Keratinocyte (primary cell): ENCODE measurements at regions not wholly inside any gene's neighbourhood (a gene's known extent, or its start where the extent isn't known, plus 50 kb on each side); places are given as distances from the start of the nearest gene placed in this dataset.

ENCODE experiments used
- DNase-seq: peaks from one replicate; pipeline ENCODE4 v3.0.0-alpha.2; 2011; ENCODE audit warnings: low read depth, missing footprints, low spot score
- FAIRE-seq: peaks from 2 replicates; lab custom pipeline; 2011; peaks lifted over from hg19 to GRCh38; lab: Jason Lieb, UNC
- H2AFZ ChIP-seq: 2 replicates; pipeline ENCODE4 v1.6.0; 2012; ENCODE audit warnings: low read length, control low read depth, inconsistent platforms; ENCODE audit not compliant: control insufficient read depth
- H3K27ac ChIP-seq: 2 replicates; pipeline ENCODE4 v1.5.1; 2011; ENCODE audit warnings: low read length; ENCODE audit not compliant: control insufficient read depth, insufficient read depth
- H3K27me3 ChIP-seq: 3 replicates; pipeline ENCODE4 v1.6.0; 2011; ENCODE audit warnings: low read length; ENCODE audit not compliant: control insufficient read depth, insufficient read depth; ENCODE audit errors: extremely low read depth
- H3K36me3 ChIP-seq, 2 experiments: 2 replicates in 1 of 2; 3 replicates in 1 of 2; pipeline ENCODE4 v1.5.1; 2011; ENCODE audit warnings: low read length in 2 of 2, mild to moderate bottlenecking in 1 of 2; ENCODE audit not compliant: control insufficient read depth in 2 of 2, insufficient read depth in 2 of 2; ENCODE audit errors: extremely low read depth in 1 of 2
- H3K4me1 ChIP-seq: 3 replicates; pipeline ENCODE4 v1.5.1; 2011; ENCODE audit warnings: low read length; ENCODE audit not compliant: control insufficient read depth, insufficient read depth; ENCODE audit errors: extremely low read depth
- H3K4me2 ChIP-seq: 3 replicates; pipeline ENCODE4 v1.6.0; 2011; ENCODE audit warnings: low read depth, low read length; ENCODE audit not compliant: control insufficient read depth, insufficient read depth; ENCODE audit errors: extremely low read depth
- H3K4me3 ChIP-seq, 3 experiments: fragments of 200-600 bp in 1 of 3; sonication (generic) in 1 of 3; 2 replicates in 2 of 3; 3 replicates in 1 of 3; pipeline ENCODE4 v1.5.1; 2011 to 2016; ENCODE audit warnings: low read length in 3 of 3, mild to moderate bottlenecking in 3 of 3, control low read depth in 2 of 3, inconsistent platforms in 1 of 3, low read depth in 1 of 3, mixed read lengths in 1 of 3, mixed run types in 1 of 3, moderate library complexity in 1 of 3; ENCODE audit not compliant: control insufficient read depth in 2 of 3, insufficient read depth in 2 of 3; ENCODE audit errors: extremely low read depth in 1 of 3
- H3K79me2 ChIP-seq: 2 replicates; pipeline ENCODE4 v1.6.0; 2012; ENCODE audit warnings: low read length; ENCODE audit not compliant: control insufficient read depth, insufficient read depth
- H3K9ac ChIP-seq: 3 replicates; pipeline ENCODE4 v1.6.0; 2011; ENCODE audit warnings: low read length; ENCODE audit not compliant: control insufficient read depth, insufficient read depth; ENCODE audit errors: extremely low read depth
- H3K9me1 ChIP-seq: 3 replicates; pipeline ENCODE4 v1.6.0; 2011; ENCODE audit warnings: low read length; ENCODE audit not compliant: control insufficient read depth, insufficient read depth; ENCODE audit errors: extremely low read depth
- H3K9me3 ChIP-seq: 2 replicates; pipeline ENCODE4 v1.5.1; 2012; ENCODE audit warnings: low read depth, low read length; ENCODE audit not compliant: control insufficient read depth
- H4K20me1 ChIP-seq: 3 replicates; pipeline ENCODE4 v1.6.0; 2011; ENCODE audit warnings: low read length; ENCODE audit not compliant: control insufficient read depth, insufficient read depth; ENCODE audit errors: extremely low read depth
- CTCF ChIP-seq, 3 experiments: IDR thresholded peaks in 1 of 3; conservative IDR thresholded peaks in 1 of 3; optimal IDR thresholded peaks in 1 of 3; 2 replicates in 2 of 3; 3 replicates in 1 of 3; pipeline versions ENCODE3 to v1.5.1; 2011; ENCODE audit warnings: low read length in 3 of 3, mild to moderate bottlenecking in 3 of 3, moderate library complexity in 2 of 3, control low read depth in 1 of 3, inconsistent platforms in 1 of 3; ENCODE audit not compliant: insufficient read depth in 2 of 3; ENCODE audit errors: extremely low read depth in 1 of 3
- EZH2 ChIP-seq: IDR thresholded peaks from one replicate; pipeline ENCODE4 v1.6.1; 2012; ENCODE audit warnings: inconsistent platforms, mild to moderate bottlenecking, low read length, moderate library complexity
- dilution Hi-C: fragments of 300-500 bp; cut with MboI; formaldehyde crosslinking; loops from one replicate; pipeline ENCODE4 v1.7.0; 2020; ENCODE audit warnings: low sequenced_read_pairs; ENCODE audit not compliant: extremely low pct_ligation_motif_present

GRCh38 chr11:69918231-69918937 lies 99.2 kb upstream of the FGF3 start:
- FAIRE-seq (no peak), DNase-seq (no peak)
- H3K9ac ChIP-seq: no peak overlapping the region
- H3K36me3 ChIP-seq: no peaks in the 10 kb centered on the region
- H4K20me1 ChIP-seq: no peaks in the 10 kb centered on the region
- H3K9me1 ChIP-seq: peaks cover 3% of the 10 kb centered on the region
- H2AFZ ChIP-seq: no peak overlapping the region
- H3K4me3 ChIP-seq: no peak overlapping the region
- peaks cover 17% of the 10 kb centered on the region for H3K27me3 ChIP-seq
- H3K9me3 ChIP-seq: no peaks in the 10 kb centered on the region
- TF ChIP-seq CTCF (optimal IDR thresholded peaks at IDR 0.05 in 1 of 3, IDR thresholded peaks at IDR 0.05 in 1 of 3, conservative IDR thresholded peaks at IDR 0.05 in 1 of 3; ENCODE audit: extremely low read depth in 1 of 3, insufficient read depth in 2 of 3, low read length in 3 of 3): no peak
- H3K79me2 ChIP-seq: no peaks in the 10 kb centered on the region
- no peak overlapping the region for H3K4me2 ChIP-seq
- dilution Hi-C loops: no loop called here
- peaks cover 28% of the 10 kb centered on the region for H3K4me1 ChIP-seq
- H3K27ac ChIP-seq: no peak overlapping the region

- Histone ChIP-seq H3K9me1 (peaks cover 3% of the 10 kb centered on the region), H3K27ac (no peak overlapping the region), H4K20me1 (no peaks in the 10 kb centered on the region), H3K9ac (no peak overlapping the region), H3K36me3 (no peaks in the 10 kb centered on the region), H3K4me1 (peaks cover 22% of the 10 kb centered on the region), H3K9me3 (no peaks in the 10 kb centered on the region), H3K4me2 (no peak overlapping the region), H3K27me3 (peaks cover 19% of the 10 kb centered on the region), H2AFZ (no peak overlapping the region), H3K79me2 (no peaks in the 10 kb centered on the region), H3K4me3 (no peak overlapping the region)
- TF ChIP-seq CTCF (optimal IDR thresholded peaks at IDR 0.05 in 1 of 3, IDR thresholded peaks at IDR 0.05 in 1 of 3, conservative IDR thresholded peaks at IDR 0.05 in 1 of 3; ENCODE audit: extremely low read depth in 1 of 3, insufficient read depth in 2 of 3, low read length in 3 of 3) (peak; percentile 75 to 97 (median 92)), EZH2 (no peak)
- dilution Hi-C loops: no loop called here
- DNase-seq (no peak), FAIRE-seq (no peak)
Observed at GRCh38 chr11:69918938-69919650, 99.9 kb upstream of the FGF3 start.
